MM.1S (cell line): ENCODE measurements at regions not wholly inside any gene's neighbourhood (a gene's known extent, or its start where the extent isn't known, plus 50 kb on each side); places are given as distances from the start of the nearest gene placed in this dataset.
"Not testable (repeated sequence)": the region's sequence is repeated elsewhere in the genome, so short reads cannot be mapped to it uniquely, and the experiment has no call there.

ENCODE experiments used
- DNase-seq: peaks from one replicate; pipeline ENCODE4 v3.0.0-alpha.2; 2015
- H2AFZ ChIP-seq: fragments of 300-600 bp; sonication (generic); 2 replicates; pipeline ENCODE4 v1.6.0; 2016; ENCODE audit warnings: antibody characterized with exemption, low read length
- H3F3A ChIP-seq: fragments of 300-600 bp; sonication (generic); 2 replicates; pipeline ENCODE4 v1.6.1; 2016; ENCODE audit warnings: mild to moderate bottlenecking, antibody characterized with exemption, low read length, moderate library complexity, mixed read lengths; ENCODE audit not compliant: insufficient read depth
- H3K27ac ChIP-seq: fragments of 300-600 bp; sonication (generic); 2 replicates; pipeline ENCODE4 v1.5.1; 2016; ENCODE audit warnings: mild to moderate bottlenecking, low read length
- H3K27me3 ChIP-seq: fragments of 300-600 bp; sonication (generic); replicated peaks from 2 replicates; pipeline ENCODE4 v1.6.0; 2016; ENCODE audit warnings: low read length; ENCODE audit not compliant: insufficient read depth
- H3K36me3 ChIP-seq: fragments of 300-600 bp; sonication (generic); replicated peaks from 2 replicates; pipeline ENCODE4 v1.6.1; 2016; ENCODE audit warnings: mild to moderate bottlenecking, low read length, mixed read lengths; ENCODE audit not compliant: insufficient read depth
- H3K4me1 ChIP-seq: fragments of 300-600 bp; sonication (generic); 2 replicates; pipeline ENCODE4 v1.6.1; 2016; ENCODE audit warnings: low read length, mixed read lengths
- H3K4me2 ChIP-seq: fragments of 300-600 bp; sonication (generic); 2 replicates; pipeline ENCODE4 v1.6.0; 2016; ENCODE audit warnings: low read depth, low read length
- H3K4me3 ChIP-seq: fragments of 300-600 bp; sonication (generic); 2 replicates; pipeline ENCODE4 v1.5.1; 2016; ENCODE audit warnings: low read length, mixed read lengths
- H3K79me2 ChIP-seq: fragments of 300-600 bp; sonication (generic); 2 replicates; pipeline ENCODE4 v1.6.1; 2016; ENCODE audit warnings: mixed run types, low read length, mixed read lengths
- H3K9ac ChIP-seq: fragments of 300-600 bp; sonication (generic); 2 replicates; pipeline ENCODE4 v1.6.1; 2016; ENCODE audit warnings: low read length, mixed read lengths
- H3K9me2 ChIP-seq: fragments of 300-600 bp; sonication (generic); replicated peaks from 2 replicates; pipeline ENCODE4 v1.6.1; 2016; ENCODE audit warnings: mild to moderate bottlenecking, low read length, mixed read lengths; ENCODE audit not compliant: insufficient read depth
- H3K9me3 ChIP-seq: fragments of 300-600 bp; sonication (generic); replicated peaks from 2 replicates; pipeline ENCODE4 v1.6.1; 2016; ENCODE audit warnings: mild to moderate bottlenecking, low read length, mixed read lengths; ENCODE audit not compliant: insufficient read depth
- H4K20me1 ChIP-seq: fragments of 300-600 bp; sonication (generic); 2 replicates; pipeline ENCODE4 v1.6.1; 2016; ENCODE audit warnings: mild to moderate bottlenecking, low read length, moderate library complexity, mixed read lengths; ENCODE audit not compliant: insufficient read depth
- CTCF ChIP-seq: fragments of 300-600 bp; sonication (generic); IDR thresholded peaks from 2 replicates; pipeline ENCODE4 v1.5.1; 2016; ENCODE audit warnings: antibody characterized with exemption, low read length, mixed read lengths
- EZH2 ChIP-seq: fragments of 300-600 bp; sonication (generic); optimal IDR thresholded peaks from 2 replicates; pipeline ENCODE3; 2017; ENCODE audit warnings: low read depth, mild to moderate bottlenecking, antibody characterized with exemption, low read length, mixed read lengths
- EZH2phosphoT487 ChIP-seq: fragments of 300-600 bp; sonication (generic); IDR thresholded peaks from 2 replicates; pipeline ENCODE4 v1.6.1; 2018; ENCODE audit warnings: antibody characterized with exemption, low read length

GRCh38 chr6:62980093-62980492 is 231.2 kb upstream of the FKBP1C start:
- Histone ChIP-seq H3K27ac (no peak overlapping the region), H3K4me3 (no peak overlapping the region), H2AFZ (no peak overlapping the region), H4K20me1 (no peaks in the 10 kb centered on the region), H3K79me2 (no peaks in the 10 kb centered on the region), H3F3A (no peaks in the 10 kb centered on the region), H3K36me3 (no peaks in the 10 kb centered on the region), H3K9ac (no peak overlapping the region), H3K9me2 (no peaks in the 10 kb centered on the region), H3K9me3 (no peaks in the 10 kb centered on the region), H3K4me2 (no peak overlapping the region), H3K4me1 (no peaks in the 10 kb centered on the region), H3K27me3 (no peaks in the 10 kb centered on the region)
- DNase-seq = no peak
- TF ChIP-seq CTCF (no peak), EZH2 (no peak), EZH2phosphoT487 (no peak)

- H3K36me3 ChIP-seq = no peaks in the 10 kb centered on the region
- H3K9ac ChIP-seq = no peak overlapping the region
- H3K4me1 ChIP-seq = no peaks in the 10 kb centered on the region
- no peak overlapping the region for H3K4me3 ChIP-seq
- DNase-seq = no peak
- H3K79me2 ChIP-seq = no peaks in the 10 kb centered on the region
- H3F3A ChIP-seq = no peaks in the 10 kb centered on the region
- no peak for TF ChIP-seq CTCF
- no peak for TF ChIP-seq EZH2phosphoT487
- no peak for TF ChIP-seq EZH2
- H4K20me1 ChIP-seq = no peaks in the 10 kb centered on the region
- H3K9me2 ChIP-seq = no peaks in the 10 kb centered on the region
- no peak overlapping the region for H2AFZ ChIP-seq
- no peaks in the 10 kb centered on the region for H3K27me3 ChIP-seq
- H3K27ac ChIP-seq = no peak overlapping the region
- H3K4me2 ChIP-seq = no peak overlapping the region
- no peaks in the 10 kb centered on the region for H3K9me3 ChIP-seq
Measured at GRCh38 chr6:62980724-62981123, 230.5 kb upstream of the FKBP1C start.

GRCh38 chr6:62982951-62983350 is 228.3 kb upstream of the FKBP1C start:
- Histone ChIP-seq H3K27ac (no peak overlapping the region), H3K9ac (no peak overlapping the region), H3K9me2 (no peaks in the 10 kb centered on the region), H4K20me1 (no peaks in the 10 kb centered on the region), H3K4me1 (no peaks in the 10 kb centered on the region), H3K9me3 (no peaks in the 10 kb centered on the region), H3K4me2 (no peak overlapping the region), H3K27me3 (no peaks in the 10 kb centered on the region), H3K4me3 (no peak overlapping the region), H3K36me3 (no peaks in the 10 kb centered on the region), H2AFZ (no peak overlapping the region), H3K79me2 (no peaks in the 10 kb centered on the region), H3F3A (no peaks in the 10 kb centered on the region)
- no peak for DNase-seq
- TF ChIP-seq CTCF (no peak), EZH2 (no peak), EZH2phosphoT487 (no peak)

GRCh38 chr6:62991696-62992095 is 219.6 kb upstream of the FKBP1C start:
- not testable (repeated sequence) for H3K27ac ChIP-seq, H3K9me2 ChIP-seq, H3K4me3 ChIP-seq, H4K20me1 ChIP-seq, H3F3A ChIP-seq, H3K4me2 ChIP-seq, H3K4me1 ChIP-seq, H3K9ac ChIP-seq, DNase-seq, H3K9me3 ChIP-seq, H3K79me2 ChIP-seq, H3K36me3 ChIP-seq, H2AFZ ChIP-seq, H3K27me3 ChIP-seq
